GM21381 (cell line): ENCODE measurements at regions not wholly inside any gene's neighbourhood (a gene's known extent, or its start where the extent isn't known, plus 50 kb on each side); places are given as distances from the start of the nearest gene placed in this dataset.
"Not testable (repeated sequence)": the region's sequence is repeated elsewhere in the genome, so short reads cannot be mapped to it uniquely, and the experiment has no call there.

Experiments
- ATAC-seq: cut with Tn5 transposase; IDR thresholded peaks from one replicate; pipeline ENCODE4 v1.9.1; 2021; ENCODE audit warnings: mild to moderate bottlenecking, moderate library complexity; ENCODE audit not compliant: unreplicated experiment

DNA sequence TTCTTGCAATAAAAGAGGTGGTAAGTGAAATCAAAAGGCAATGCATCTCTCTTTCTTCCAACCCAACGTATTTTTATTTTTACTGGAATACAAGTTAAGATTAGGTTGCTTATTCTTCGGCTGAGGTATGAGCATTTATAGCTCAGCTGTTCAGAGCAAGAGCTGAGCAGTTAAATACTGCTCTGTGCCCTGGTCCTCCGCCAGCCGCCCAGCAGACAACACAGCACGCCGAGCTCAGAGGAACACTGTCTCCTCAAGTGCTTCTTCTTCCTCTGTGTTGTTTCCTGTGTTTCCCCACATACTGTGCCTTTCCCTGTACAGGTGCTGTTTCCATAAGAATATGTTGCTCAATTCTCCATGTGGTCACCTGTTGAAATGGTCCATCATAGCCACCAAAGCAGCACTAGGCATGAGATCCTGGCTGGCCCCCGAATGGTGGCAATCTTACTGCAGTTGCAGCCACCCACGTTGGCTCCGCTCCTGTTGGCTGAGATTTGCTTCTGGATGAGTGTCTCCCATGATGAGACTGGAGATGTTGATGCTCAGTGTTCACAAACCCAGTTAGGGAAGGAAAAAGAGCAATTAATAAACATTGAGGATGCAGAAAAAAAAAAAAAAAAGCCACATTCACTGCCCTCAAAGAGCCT is 515.3 kb downstream of the GRIN2A start:
- ATAC-seq = no peak

GRCh38 chr16:9670033-9670432 is 512.2 kb downstream of the GRIN2A start:
- no peak for ATAC-seq

DNA sequence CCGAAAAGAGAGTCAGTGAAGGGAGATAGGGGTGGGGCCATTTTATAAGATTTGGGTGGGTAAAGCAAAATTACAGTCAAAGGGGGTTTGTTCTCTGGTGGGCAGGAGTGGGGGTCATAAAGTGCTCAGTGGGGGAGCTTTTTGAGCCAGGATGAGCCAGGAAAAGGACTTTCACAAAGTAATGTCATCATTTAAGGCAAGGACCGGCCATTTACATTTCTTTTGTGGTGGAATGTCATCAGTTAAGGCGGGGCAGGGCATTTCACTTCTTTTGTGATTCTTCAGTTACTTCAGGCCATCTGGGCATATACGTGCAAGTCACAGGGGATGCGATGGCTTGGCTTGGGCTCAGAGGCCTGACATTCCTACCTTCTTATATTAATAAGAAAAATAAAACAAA is 511.6 kb downstream of the GRIN2A start:
- ATAC-seq = not testable (repeated sequence)

- not testable (repeated sequence) for ATAC-seq
These were observed 505.5 kb downstream of the GRIN2A start for GRCh38 chr16:9676560-9677300.

DNA sequence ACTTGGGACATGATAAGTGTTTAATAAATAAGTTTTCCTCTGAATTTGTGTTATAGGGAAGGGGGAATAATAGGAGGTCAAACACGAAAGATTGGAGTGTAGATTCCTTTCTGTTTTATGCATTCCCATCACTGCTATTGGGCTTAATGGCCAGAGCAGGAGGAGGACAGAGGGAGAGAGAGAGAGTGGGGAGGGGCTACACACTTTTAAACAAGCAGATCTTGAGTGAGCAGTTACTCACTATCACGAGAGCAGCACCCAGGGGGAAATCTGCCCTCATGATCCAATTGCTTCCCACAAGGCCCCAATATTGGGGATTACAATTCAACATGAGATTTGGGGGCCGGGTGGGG is 505.0 kb downstream of the GRIN2A start:
- ATAC-seq = no peak

DNA sequence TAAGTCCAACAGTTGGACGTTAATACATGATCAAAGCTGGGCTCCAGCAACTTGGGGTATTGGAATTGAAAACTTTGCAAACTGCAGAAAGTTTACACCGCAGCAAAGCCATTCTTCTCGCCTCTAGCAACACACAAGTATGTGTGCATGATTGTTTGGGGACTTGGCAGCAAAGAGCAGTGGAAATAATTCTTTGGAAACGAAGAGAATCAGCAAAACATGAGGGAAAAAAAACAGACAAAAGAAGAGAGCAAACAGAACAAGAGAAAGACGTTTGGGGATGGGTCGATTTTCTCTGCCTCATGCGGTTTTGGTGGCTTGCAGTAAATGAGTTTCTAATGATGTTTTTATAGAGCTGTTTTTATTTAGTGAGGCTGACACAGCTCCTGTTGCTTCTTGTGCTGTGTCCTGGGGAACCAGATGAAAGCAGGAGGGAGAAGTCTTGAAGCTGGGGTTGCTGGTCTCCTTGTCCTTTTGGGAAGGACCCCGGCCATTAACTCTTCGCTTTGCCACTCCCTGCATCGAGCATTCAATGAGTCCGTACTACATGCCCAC is 502.9 kb downstream of the GRIN2A start:
- ATAC-seq = no peak

- ATAC-seq = no peak
These were observed 502.1 kb downstream of the GRIN2A start for GRCh38 chr16:9680019-9680655.

DNA sequence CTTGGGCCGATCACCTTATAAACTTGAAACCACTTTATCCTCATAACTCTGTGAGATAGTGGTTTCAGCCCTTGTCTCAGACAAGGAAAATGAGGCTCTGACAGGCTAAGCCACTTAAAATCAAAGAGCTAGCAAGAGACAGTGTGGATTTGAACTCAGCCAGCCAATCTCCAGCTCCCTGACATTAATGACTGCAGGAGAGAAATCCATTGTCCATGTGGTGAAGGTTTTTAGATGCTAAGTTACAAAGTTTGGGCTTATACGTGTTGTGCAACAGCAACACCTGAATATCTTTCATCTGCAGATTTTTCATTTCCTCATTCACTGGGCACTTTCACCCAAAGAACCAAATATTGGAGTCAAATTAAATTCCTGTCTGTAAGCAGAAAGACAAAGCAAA is 501.3 kb downstream of the GRIN2A start:
- ATAC-seq = no peak

DNA sequence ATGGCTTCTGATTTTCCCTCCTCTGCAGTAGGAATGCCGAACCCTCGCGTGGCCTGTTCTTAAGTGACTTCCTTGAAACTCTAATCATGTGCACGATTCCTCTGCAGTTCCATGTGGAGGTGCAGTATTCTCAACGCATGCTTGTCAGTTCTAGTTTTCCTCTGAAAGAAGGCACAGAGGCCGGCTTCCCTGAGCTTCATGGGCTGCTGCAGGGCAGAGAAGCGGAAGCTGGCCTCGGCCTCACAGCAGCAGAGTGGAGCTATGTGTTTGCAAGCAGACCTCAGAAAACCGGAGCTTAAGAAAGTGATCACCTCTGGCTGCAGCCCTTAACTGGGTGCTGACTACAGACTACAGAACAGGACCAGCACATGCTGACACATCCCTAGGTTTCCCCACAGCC is 500.7 kb downstream of the GRIN2A start:
- no peak for ATAC-seq

- ATAC-seq = no peak
These were observed 499.9 kb downstream of the GRIN2A start for GRCh38 chr16:9682320-9682719.

DNA sequence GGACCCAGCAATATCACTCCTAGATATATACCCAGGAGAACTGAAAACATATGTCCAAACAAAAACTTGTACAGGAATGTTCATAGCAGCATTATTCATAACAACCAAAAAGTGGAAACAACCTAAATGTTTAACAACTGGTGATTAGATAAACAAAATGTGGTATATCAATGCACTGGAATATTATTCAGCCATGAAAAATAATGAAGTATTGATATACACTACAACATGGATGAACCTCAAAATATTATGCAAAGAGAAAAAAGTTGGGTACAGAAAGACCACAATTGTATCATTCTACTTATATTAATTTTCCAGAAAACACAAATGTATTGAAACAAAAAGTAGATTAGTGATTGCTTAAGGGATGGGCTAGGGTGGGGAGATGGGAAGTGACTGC is 498.6 kb downstream of the GRIN2A start:
- ATAC-seq = no peak

DNA sequence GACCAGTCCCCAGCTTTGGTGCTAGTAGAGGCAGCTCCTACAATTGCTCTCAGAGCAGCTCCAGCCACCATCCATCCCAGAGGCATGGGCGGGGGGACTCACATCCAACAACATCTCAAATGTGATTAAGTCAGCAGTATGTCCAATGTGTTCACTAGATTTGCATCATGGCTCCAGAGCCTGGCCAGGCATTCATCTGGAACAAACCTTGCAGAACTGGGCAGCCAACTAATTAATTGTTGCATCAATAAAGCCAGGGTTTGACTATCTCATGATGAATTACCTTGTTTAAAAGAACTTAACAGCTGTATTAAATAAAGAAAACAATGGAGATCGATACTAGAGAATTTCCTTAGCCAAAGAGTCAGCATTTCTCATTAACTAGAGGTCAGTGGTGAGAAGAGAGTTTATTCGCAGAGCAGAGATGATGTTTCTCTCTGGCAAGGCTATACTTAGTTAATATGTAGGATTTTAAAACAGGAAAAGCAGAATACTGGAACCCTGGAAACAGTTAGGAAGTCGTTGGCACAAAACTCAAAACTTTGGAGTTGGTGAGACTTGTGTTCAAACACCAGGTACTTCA is 494.4 kb downstream of the GRIN2A start:
- ATAC-seq = no peak

DNA sequence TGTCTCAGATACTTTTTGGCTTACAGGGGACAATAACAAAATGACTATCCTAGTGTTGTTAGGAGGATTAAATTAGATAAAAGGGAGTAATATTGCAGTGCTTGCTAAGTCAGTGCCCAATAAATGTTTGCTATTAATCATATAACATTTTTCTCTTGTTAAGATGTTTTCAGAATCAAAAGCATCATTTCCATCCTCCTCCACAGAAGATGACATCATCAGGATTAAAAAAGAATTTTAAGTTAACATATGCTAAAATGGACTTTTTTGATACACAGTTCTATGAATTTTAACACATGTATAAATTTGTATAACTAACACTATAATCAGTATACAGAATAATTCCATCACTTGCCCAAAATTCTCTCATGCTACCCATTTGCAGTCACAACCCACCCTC is 492.6 kb downstream of the GRIN2A start:
- no peak for ATAC-seq

DNA sequence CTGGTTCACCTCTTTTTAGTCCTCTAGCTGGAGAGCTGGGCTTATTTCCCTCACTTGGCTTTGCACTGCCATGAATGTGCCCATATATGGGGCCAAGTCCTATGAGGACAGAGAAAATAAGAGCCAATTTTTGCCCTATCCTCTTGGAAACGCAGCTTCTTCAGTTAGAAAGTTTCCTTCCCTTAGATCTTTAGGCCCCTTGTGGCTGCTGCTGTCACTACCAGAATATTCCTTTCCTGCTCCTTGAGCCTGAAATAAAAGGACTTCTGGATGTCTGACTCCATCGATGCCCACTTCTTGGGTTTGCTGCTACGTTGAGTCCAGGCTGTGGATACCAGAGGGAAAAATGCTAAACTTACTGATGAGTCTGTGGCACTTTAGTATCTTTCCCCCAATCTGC is 487.1 kb downstream of the GRIN2A start:
- ATAC-seq = no peak
